GM12878 (cell line): ENCODE measurements at regions not wholly inside any gene's neighbourhood (a gene's known extent, or its start where the extent isn't known, plus 50 kb on each side); places are given as distances from the start of the nearest gene placed in this dataset.

ENCODE experiments used
- ATAC-seq: fragments of 200-7000 bp; cut with Tn5 transposase; 3 replicates; pipeline ENCODE4 v1.9.1; 2020; ENCODE audit warnings: mild to moderate bottlenecking, moderate library complexity
- BruUV-seq: library from RNA; stranded (reverse); fragments of 400-500 nt; replicated peaks from 2 replicates; lab custom pipeline; 2021; lab: Mats Ljungman, UMichigan
- CTCF ChIA-PET: fragments of 300-600 bp; sonication (Branson Sonifier 250); formaldehyde crosslinking; extraction: SDS; loops from one replicate; lab custom pipeline; 2021; ENCODE audit warnings: inconsistent platforms; lab: Yijun Ruan, JAX
- POLR2A ChIA-PET: fragments of 350-600 bp; formaldehyde crosslinking; extraction: SDS; loops from one replicate; lab custom pipeline; 2021; ENCODE audit warnings: inconsistent platforms; lab: Charles Lee
- RAD21 ChIA-PET: fragments of 300-600 bp; sonication (Branson Sonifier 250); formaldehyde crosslinking; loops from one replicate; lab custom pipeline; 2023; ENCODE audit warnings: antibody characterized with exemption; ENCODE audit not compliant: unreplicated experiment; lab: Charles Lee
- SMC1A ChIA-PET: fragments of 300-600 bp; sonication (Branson Sonifier 250); formaldehyde crosslinking; loops from one replicate; lab custom pipeline; 2023; ENCODE audit not compliant: unreplicated experiment, uncharacterized antibody; lab: Charles Lee
- DNase-seq: peaks from one replicate; pipeline ENCODE4 v3.0.0-alpha.2; 2011; ENCODE audit warnings: low read depth, low spot score
- FAIRE-seq: peaks from 3 replicates; lab custom pipeline; 2011; peaks lifted over from hg19 to GRCh38; lab: Jason Lieb, UNC
- H2AFZ ChIP-seq: 2 replicates; pipeline ENCODE4 v1.6.0; 2011; ENCODE audit warnings: low read depth, low read length, control low read depth; ENCODE audit not compliant: control insufficient read depth
- H3K27ac ChIP-seq: 2 replicates; pipeline ENCODE4 v1.5.1; 2011; ENCODE audit warnings: control low read depth; ENCODE audit not compliant: control insufficient read depth, insufficient read depth
- H3K27me3 ChIP-seq, 2 experiments: replicated peaks in 1 of 2; 2 replicates each; pipeline versions ENCODE4 v1.6.0 to v1.6.1; 2011; ENCODE audit warnings: low read length in 1 of 2; ENCODE audit not compliant: control insufficient read depth in 2 of 2, insufficient read depth in 2 of 2
- H3K36me3 ChIP-seq, 2 experiments: 2 replicates each; pipeline ENCODE4 v1.5.1; 2011; ENCODE audit warnings: low read length in 1 of 2; ENCODE audit not compliant: control insufficient read depth in 2 of 2, insufficient read depth in 2 of 2
- H3K4me1 ChIP-seq: 2 replicates; pipeline ENCODE4 v1.6.1; 2011; ENCODE audit warnings: mild to moderate bottlenecking, low read length, moderate library complexity, mixed read lengths; ENCODE audit not compliant: control insufficient read depth, insufficient read depth
- H3K4me2 ChIP-seq: 2 replicates; pipeline ENCODE4 v1.6.0; 2011; ENCODE audit warnings: control low read depth; ENCODE audit not compliant: control insufficient read depth, insufficient read depth
- H3K4me3 ChIP-seq: fragments of 200-600 bp; sonication (generic); 2 replicates; pipeline ENCODE4 v1.5.1; 2016
- H3K79me2 ChIP-seq: 2 replicates; pipeline ENCODE4 v1.6.0; 2011; ENCODE audit warnings: low read length; ENCODE audit not compliant: control insufficient read depth, insufficient read depth
- H3K9ac ChIP-seq: 2 replicates; pipeline ENCODE4 v1.8.0; 2011; ENCODE audit warnings: low read length, control low read depth, mixed read lengths; ENCODE audit not compliant: control insufficient read depth, insufficient read depth
- H3K9me3 ChIP-seq: replicated peaks from 3 replicates; pipeline ENCODE4 v1.5.1; 2011; ENCODE audit warnings: mild to moderate bottlenecking, low read length; ENCODE audit not compliant: control insufficient read depth, insufficient read depth
- H4K20me1 ChIP-seq: 2 replicates; pipeline ENCODE4 v1.6.0; 2011; ENCODE audit not compliant: control insufficient read depth, insufficient read depth
- BHLHE40 ChIP-seq, 2 experiments: fragments of 450-650 bp in 1 of 2; IDR thresholded peaks; 2 replicates each; pipeline ENCODE4 v1.6.1; 2011 to 2017; ENCODE audit warnings: low read depth in 2 of 2, borderline replicate concordance in 1 of 2, improper control_type of control experiment in 1 of 2, low read length in 1 of 2, mild to moderate bottlenecking in 1 of 2
- CBFB ChIP-seq: IDR thresholded peaks from 2 replicates; pipeline ENCODE4 v1.6.1; 2016; ENCODE audit warnings: antibody characterized with exemption, low read depth
- E2F4 ChIP-seq: IDR thresholded peaks from 2 replicates; pipeline ENCODE4 v1.6.1; 2012; ENCODE audit warnings: low read depth, low read length, improper control_type of control experiment
- EP300 ChIP-seq, 2 experiments: fragments of 150-350 bp in 1 of 2; IDR thresholded peaks; 2 replicates each; pipeline ENCODE4 v1.6.1; 2011 to 2012; ENCODE audit warnings: low read depth in 2 of 2, low read length in 2 of 2, borderline replicate concordance in 1 of 2, improper control_type of control experiment in 1 of 2, inconsistent platforms in 1 of 2; ENCODE audit not compliant: control insufficient read depth in 1 of 2
- FOXK2 ChIP-seq: fragments of 450-650 bp; IDR thresholded peaks from 2 replicates; pipeline ENCODE4 v1.6.1; 2017; ENCODE audit warnings: mild to moderate bottlenecking, moderate library complexity
- GATAD2B ChIP-seq: fragments of 450-650 bp; conservative IDR thresholded peaks from 2 replicates; pipeline ENCODE4 v1.6.1; 2017; ENCODE audit warnings: low read depth, mild to moderate bottlenecking, moderate library complexity
- HDGF ChIP-seq: fragments of 450-650 bp; IDR thresholded peaks from 2 replicates; pipeline ENCODE4 v1.6.1; 2016; ENCODE audit warnings: antibody characterized with exemption
- JUND ChIP-seq: IDR thresholded peaks from 2 replicates; pipeline ENCODE4 v1.6.1; 2012; ENCODE audit warnings: low read depth, mild to moderate bottlenecking, low read length, improper control_type of control experiment, moderate library complexity
- KDM1A ChIP-seq: fragments of 200-600 bp; sonication (generic); IDR thresholded peaks from 2 replicates; pipeline ENCODE4 v1.6.1; 2016; ENCODE audit warnings: borderline replicate concordance
- NBN ChIP-seq: fragments of 450-650 bp; IDR thresholded peaks from 2 replicates; pipeline ENCODE4 v1.6.1; 2016
- NFIC ChIP-seq: IDR thresholded peaks from 2 replicates; pipeline ENCODE4 v1.6.1; 2012; ENCODE audit warnings: low read depth, mild to moderate bottlenecking, inconsistent platforms, low read length, moderate library complexity
- NFYB ChIP-seq: IDR thresholded peaks from 2 replicates; pipeline ENCODE4 v1.6.1; 2011; ENCODE audit warnings: low read depth, mild to moderate bottlenecking, low read length, improper control_type of control experiment, moderate library complexity; ENCODE audit not compliant: insufficient read depth
- PAX5 ChIP-seq: IDR thresholded peaks from 2 replicates; pipeline ENCODE4 v1.6.1; 2011; ENCODE audit warnings: low read depth, low read length, borderline replicate concordance
- POLR2A ChIP-seq: IDR thresholded peaks from 2 replicates; pipeline ENCODE4 v1.6.1; 2011; ENCODE audit warnings: low read depth, mild to moderate bottlenecking, low read length
- POU2F2 ChIP-seq: IDR thresholded peaks from 3 replicates; pipeline ENCODE4 v1.6.1; 2011; ENCODE audit warnings: low read depth, mild to moderate bottlenecking, low read length, borderline replicate concordance
- RB1 ChIP-seq: fragments of 450-650 bp; formaldehyde crosslinking; IDR thresholded peaks from 2 replicates; pipeline ENCODE4 v1.6.1; 2017; ENCODE audit warnings: mild to moderate bottlenecking, borderline replicate concordance
- RELB ChIP-seq: fragments of 450-650 bp; IDR thresholded peaks from 2 replicates; pipeline ENCODE4 v1.6.1; 2017; ENCODE audit warnings: low read depth, mild to moderate bottlenecking, moderate library complexity
- REST ChIP-seq: IDR thresholded peaks from 2 replicates; pipeline ENCODE4 v1.6.1; 2012; ENCODE audit warnings: mild to moderate bottlenecking, low read depth, low read length
- YY1 ChIP-seq: IDR thresholded peaks from 2 replicates; pipeline ENCODE4 v1.6.1; 2011; ENCODE audit warnings: low read depth, mild to moderate bottlenecking, low read length
- ZNF217 ChIP-seq: fragments of 450-650 bp; IDR thresholded peaks from 2 replicates; pipeline ENCODE4 v1.6.1; 2017; ENCODE audit warnings: antibody characterized with exemption, mild to moderate bottlenecking
- ZNF24 ChIP-seq: fragments of 450-650 bp; IDR thresholded peaks from 2 replicates; pipeline ENCODE4 v1.6.1; 2017; ENCODE audit warnings: antibody characterized with exemption, mild to moderate bottlenecking
- ZZZ3 ChIP-seq: IDR thresholded peaks from 2 replicates; pipeline ENCODE4 v1.6.1; 2011; ENCODE audit warnings: low read depth; ENCODE audit not compliant: control insufficient read depth, insufficient read length
- in situ Hi-C: fragments of 300-500 bp; cut with MboI; formaldehyde crosslinking; loops from 9 replicates; pipeline ENCODE4 v1.14.3; 2018; ENCODE audit warnings: mixed read lengths
- intact Hi-C: fragments of 100-400 bp; cut with micrococcal nuclease; formaldehyde crosslinking; loops from one replicate; pipeline ENCODE4 v1.14.2; 2022; ENCODE audit not compliant: unreplicated experiment

GRCh38 chr5:13189532-13189931, 755.0 kb downstream of the DNAH5 start (continued):
- TF ChIP-seq REST (no peak), NBN (no peak), RB1 (no peak), RELB (no peak), CBFB (no peak), NFYB (no peak), KDM1A (no peak), BHLHE40 (IDR thresholded peaks at IDR 0.05; ENCODE audit: borderline replicate concordance in 1 of 2, low read depth in 2 of 2, low read length in 1 of 2) (no peak), EP300 (IDR thresholded peaks at IDR 0.05; ENCODE audit: borderline replicate concordance in 1 of 2, control insufficient read depth in 1 of 2, low read depth in 2 of 2, low read length in 2 of 2) (no peak)
- TF ChIP-seq, all 136 proteins: peak for 0

GRCh38 chr5:13188371-13188770, 756.1 kb downstream of the DNAH5 start:
- Histone ChIP-seq H3K27ac (no peak overlapping the region), H3K27me3 (no peaks in the 10 kb centered on the region), H3K4me3 (no peak overlapping the region), H3K79me2 (no peaks in the 10 kb centered on the region), H3K9me3 (no peaks in the 10 kb centered on the region), H3K4me1 (no peaks in the 10 kb centered on the region), H3K4me2 (no peak overlapping the region), H4K20me1 (no peaks in the 10 kb centered on the region), H3K9ac (no peak overlapping the region), H3K36me3 (no peaks in the 10 kb centered on the region), H2AFZ (no peak overlapping the region)
- DNase-seq = no peak
- no TSS peak for BruUV-seq
- in situ Hi-C loops = no loop called here
- no peak for ATAC-seq
- RAD21 ChIA-PET = no interaction called here
- intact Hi-C loops = no loop called here
- FAIRE-seq = no peak
- SMC1A ChIA-PET = no interaction called here
- POLR2A ChIA-PET = no interaction called here
- CTCF ChIA-PET = no interaction called here
- TF ChIP-seq POLR2A (no peak), FOXK2 (no peak), YY1 (no peak), JUND (no peak), E2F4 (no peak), PAX5 (no peak), ZNF217 (no peak), GATAD2B (no peak), HDGF (no peak), ZZZ3 (no peak), NFIC (no peak), ZNF24 (no peak), POU2F2 (no peak)
